GM19025 (cell line): ENCODE measurements at regions not wholly inside any gene's neighbourhood (a gene's known extent, or its start where the extent isn't known, plus 50 kb on each side); places are given as distances from the start of the nearest gene placed in this dataset.

ENCODE experiments used
- ATAC-seq: cut with Tn5 transposase; IDR thresholded peaks from one replicate; pipeline ENCODE4 v1.9.1; 2021; ENCODE audit warnings: mild to moderate bottlenecking, low read depth, moderate library complexity; ENCODE audit not compliant: unreplicated experiment

- ATAC-seq, result no peak
Measured at GRCh38 chr18:78525366-78526111, 454.1 kb upstream of the SALL3 start.

GRCh38 chr18:78526275-78526674 lies 453.3 kb upstream of the SALL3 start:
- no peak for ATAC-seq

GRCh38 chr18:78526923-78527711 lies 452.5 kb upstream of the SALL3 start:
- ATAC-seq, result no peak

GRCh38 chr18:78527984-78528383 lies 451.6 kb upstream of the SALL3 start:
- ATAC-seq, result no peak

- no peak for ATAC-seq
Measured at GRCh38 chr18:78528411-78529258, 451.0 kb upstream of the SALL3 start.

- ATAC-seq, result no peak
Measured at GRCh38 chr18:78531637-78532036, 448.0 kb upstream of the SALL3 start.

- no peak for ATAC-seq
Measured at GRCh38 chr18:78538669-78539440, 440.8 kb upstream of the SALL3 start.

GRCh38 chr18:78540636-78541529 lies 438.7 kb upstream of the SALL3 start:
- no peak for ATAC-seq

- ATAC-seq, result no peak
Measured at GRCh38 chr18:78542204-78542603, 437.4 kb upstream of the SALL3 start.

- no peak for ATAC-seq
Measured at GRCh38 chr18:78543201-78543725, 436.4 kb upstream of the SALL3 start.

- ATAC-seq, result no peak
Measured at GRCh38 chr18:78546281-78546680, 433.3 kb upstream of the SALL3 start.

GRCh38 chr18:78547817-78548216 lies 431.8 kb upstream of the SALL3 start:
- no peak for ATAC-seq

GRCh38 chr18:78548261-78549058 lies 431.2 kb upstream of the SALL3 start:
- ATAC-seq, result no peak

- no peak for ATAC-seq
Measured at GRCh38 chr18:78549971-78550370, 429.6 kb upstream of the SALL3 start.

GRCh38 chr18:78554944-78555608 lies 424.5 kb upstream of the SALL3 start:
- ATAC-seq, result no peak

- ATAC-seq, result no peak
Measured at GRCh38 chr18:78557371-78557770, 422.2 kb upstream of the SALL3 start.

- ATAC-seq, result no peak
Measured at GRCh38 chr18:78558101-78558810, 421.4 kb upstream of the SALL3 start.
